ENCODE measurements at regions not wholly inside any gene's neighbourhood (a gene's known extent, or its start where the extent isn't known, plus 50 kb on each side); places are given as distances from the start of the nearest gene placed in this dataset.

DNA sequence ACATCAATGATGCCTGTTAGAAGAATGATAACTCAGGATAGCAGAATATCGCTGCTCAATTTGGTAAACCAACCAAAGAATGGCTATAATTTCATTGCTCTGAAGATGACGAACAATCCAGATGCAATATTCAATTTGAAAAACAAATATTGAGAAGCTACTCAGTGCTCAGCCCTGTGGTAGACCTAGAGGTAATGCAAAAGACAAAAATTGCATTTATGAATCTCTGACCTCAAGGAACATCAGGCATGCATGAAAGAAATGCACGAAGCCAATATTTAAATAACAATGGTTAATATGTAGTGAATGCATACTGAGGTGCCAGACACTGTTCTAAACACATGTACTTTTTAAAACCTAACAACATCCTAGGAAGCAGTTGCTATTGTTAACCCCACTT lies 298.6 kb upstream of the TMTC1 start:
- DNase-seq, result no peak

DNA sequence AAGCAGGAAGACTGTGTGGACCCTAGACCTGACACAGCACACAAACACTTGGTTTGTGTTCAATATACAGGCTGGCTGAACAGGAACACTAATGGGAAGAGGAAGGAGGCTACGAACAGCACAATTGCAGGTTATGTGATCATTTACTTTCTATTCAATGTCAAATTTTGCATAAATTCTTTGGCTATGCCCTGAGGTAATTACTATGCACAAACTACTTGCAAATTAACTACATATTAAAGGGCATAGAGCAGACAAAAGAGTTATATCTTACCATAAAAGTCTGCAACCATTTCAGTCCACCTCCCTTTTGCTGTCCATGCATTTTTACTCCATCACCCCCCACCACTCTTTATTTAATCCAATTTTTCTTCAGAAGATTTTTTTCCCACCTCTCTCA lies 291.2 kb upstream of the TMTC1 start:
- DNase-seq, result no peak

DNA sequence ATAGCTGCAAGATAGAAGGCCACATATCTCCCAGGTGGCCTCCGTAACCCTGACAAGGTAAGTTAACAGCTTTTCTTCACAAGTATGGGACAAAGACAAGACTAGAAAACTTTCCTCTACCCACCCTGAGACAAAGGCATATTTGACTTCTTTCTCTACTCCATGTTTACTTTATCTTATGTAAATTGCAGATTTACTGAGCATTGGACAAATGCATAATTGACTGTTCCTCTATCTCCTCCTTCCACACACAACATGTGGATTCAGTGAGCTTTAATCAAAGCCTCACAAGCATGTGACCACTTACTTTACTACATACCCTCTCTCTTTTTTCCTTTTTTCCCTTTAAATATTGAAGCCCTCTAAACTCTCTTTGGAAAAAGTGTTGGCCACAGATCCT lies 289.1 kb upstream of the TMTC1 start:
- DNase-seq, result no peak

DNA sequence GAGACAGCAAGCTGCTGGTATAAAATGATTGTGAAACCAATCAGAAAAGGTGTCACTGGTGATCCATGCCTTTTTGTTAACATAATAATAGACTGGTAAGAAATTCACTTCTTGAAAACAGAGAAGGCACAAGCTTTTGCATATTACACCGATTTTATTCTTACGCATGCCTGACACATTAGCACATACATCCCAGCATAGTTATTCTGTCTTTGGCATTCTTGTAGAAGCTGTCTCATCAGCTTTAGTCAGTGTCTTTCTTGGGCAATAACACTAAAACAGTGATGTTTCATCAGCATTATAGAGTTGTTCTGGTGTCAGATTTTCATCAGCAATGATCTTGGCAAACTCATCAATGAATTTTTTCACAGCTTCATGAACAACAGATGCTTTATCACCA lies 283.4 kb upstream of the TMTC1 start:
- DNase-seq, result no peak

DNA sequence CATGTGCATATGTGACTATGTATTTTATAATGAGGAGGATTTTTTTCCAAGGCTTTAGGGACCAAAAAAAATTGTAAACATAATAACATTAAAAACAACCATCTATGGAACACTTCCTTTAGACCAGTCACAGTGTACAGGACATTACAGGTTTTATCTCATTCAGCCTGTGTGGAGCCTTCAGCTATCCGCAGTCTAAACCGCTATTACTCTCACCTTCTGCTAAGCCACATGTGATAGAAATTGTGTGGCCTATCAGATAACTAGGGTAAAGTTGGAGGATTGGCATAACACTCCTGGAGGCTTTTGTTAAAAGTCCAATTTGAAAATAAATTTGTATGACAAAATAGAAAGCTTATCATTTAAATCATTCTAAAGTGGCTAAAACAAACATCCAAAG lies 281.2 kb upstream of the TMTC1 start:
- DNase-seq, result no peak

DNA sequence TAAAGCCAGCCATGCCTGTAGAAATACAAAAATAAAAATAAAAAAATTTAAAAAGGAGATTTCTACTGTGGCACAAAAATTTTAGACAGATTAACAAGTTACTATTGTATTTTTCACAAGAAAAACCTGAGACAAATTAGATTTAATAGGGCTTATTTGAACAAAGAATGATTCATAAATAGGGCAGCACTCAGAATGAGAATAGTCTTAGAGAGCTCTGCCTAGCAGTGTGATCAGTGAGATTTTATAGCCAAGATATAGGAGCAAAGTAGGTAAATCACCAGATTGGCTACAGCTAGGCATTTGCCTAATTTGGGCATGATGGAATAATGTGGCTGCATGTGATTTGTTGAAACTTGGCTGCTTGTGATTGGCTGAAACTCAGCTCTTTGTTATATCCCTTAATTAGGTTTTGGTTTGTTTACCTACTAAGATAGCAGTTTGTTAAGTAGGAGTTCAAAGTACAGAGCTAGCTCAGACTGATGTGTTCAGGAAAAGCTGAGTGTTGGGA lies 279.7 kb upstream of the TMTC1 start:
- no peak for DNase-seq

DNA sequence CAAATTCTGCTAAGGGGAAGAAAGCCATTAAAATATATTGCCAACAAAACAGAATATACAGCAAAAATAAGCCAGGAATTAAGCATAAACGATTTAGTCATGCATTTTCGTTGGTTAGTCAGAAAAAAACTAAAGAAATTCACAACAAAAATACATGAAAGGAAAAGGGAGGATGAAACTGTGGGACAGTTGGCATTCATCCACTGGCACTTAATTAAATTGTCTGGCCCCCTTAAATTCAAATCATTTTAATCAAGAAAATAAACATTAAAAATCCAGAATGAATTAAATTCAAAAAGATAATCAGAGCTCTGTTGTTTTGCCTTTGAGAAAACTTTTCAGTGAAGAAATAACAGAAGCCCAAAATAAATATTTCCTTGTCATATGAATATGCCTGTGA lies 264.6 kb upstream of the TMTC1 start:
- DNase-seq, result no peak

DNA sequence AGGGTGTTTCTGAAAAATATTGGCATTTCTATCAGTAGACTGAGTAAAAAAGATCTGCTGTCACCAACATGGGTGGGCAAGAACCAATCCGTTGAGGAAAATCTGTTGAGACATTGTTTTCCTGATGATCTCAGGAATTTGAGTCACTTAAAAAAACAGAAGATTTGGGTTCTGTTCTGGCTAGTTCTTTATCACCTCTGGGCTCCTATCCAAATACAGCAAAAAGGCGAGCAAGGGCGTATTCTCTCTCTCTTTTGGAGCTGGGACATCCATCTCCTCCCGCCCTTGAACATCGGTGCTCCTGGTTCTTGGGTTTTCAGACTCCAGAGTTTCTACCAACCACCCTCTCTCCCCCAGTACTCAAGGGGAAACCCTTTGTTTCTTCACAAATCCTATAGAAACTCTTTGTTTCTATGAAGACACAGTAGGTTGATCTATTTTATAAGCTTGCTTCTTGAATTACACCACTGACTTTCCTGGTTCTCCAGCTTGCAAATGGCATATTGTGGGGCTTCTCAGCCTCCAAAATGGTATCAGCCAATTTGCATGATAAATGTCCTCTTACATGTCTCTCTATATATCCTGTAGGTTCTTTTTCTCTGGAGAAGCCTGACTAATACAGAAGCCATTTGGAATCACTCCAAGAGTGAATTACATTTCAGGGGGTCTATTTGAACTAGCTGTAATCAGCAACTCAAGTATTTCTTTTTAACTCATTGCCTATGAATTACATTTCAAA lies 263.9 kb upstream of the TMTC1 start:
- DNase-seq, result no peak

DNA sequence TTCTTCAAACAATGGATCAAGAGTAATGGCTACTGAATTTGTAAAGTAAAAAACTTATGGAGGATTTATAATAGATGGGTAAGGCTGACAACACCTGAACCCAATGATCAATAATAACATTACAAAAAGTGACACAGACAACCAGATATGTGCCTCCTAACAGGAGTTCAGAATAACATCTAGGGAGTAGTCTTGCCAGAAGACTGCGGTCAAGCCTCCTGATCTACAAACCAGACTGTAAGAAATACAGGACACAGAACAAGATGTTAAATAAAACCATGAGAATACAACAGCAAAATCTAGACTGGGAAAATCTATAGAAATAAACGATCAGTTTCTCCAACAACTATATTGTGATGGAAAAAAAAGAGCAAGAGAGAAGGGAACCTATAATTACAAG lies 262.6 kb upstream of the TMTC1 start:
- no peak for DNase-seq

DNA sequence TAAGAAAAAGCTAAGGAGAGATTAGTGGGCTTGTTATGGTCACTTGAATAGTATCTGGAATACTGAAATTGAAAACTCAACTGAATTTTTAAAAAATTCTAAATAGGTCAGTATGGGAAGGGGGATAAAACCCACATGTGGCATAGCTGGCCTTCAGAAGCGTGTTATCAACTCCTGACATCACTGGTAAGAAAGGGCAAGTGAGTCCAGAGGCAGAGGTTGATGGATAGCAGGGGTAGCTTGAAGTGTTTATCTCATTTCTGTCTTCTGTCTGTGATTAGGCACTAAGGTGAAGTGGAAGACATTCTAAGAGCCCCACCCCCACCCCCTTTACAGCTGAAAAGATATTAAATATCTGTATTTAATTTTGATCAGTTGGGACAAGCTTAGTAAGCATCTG lies 261.4 kb upstream of the TMTC1 start:
- DNase-seq, result no peak

DNA sequence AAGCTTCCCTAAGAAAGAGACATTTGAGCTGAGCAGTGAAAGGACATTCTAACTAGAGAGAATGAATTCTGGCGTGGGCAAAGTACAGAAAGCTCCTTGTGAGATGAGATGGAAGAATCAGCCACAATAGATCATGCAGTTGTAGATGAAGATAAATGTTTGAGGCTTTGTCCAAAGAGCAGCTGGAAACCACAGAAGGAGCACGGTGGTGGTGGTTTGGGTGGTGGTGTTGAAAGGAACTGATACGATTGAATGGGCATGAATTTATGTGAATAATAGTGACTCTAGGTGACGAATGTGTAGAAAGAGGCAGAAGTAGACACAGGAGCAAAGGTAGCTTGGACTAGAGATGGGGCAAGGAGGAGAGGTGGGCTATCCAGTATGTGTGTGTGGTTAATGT lies 260.5 kb upstream of the TMTC1 start:
- DNase-seq, result no peak

DNA sequence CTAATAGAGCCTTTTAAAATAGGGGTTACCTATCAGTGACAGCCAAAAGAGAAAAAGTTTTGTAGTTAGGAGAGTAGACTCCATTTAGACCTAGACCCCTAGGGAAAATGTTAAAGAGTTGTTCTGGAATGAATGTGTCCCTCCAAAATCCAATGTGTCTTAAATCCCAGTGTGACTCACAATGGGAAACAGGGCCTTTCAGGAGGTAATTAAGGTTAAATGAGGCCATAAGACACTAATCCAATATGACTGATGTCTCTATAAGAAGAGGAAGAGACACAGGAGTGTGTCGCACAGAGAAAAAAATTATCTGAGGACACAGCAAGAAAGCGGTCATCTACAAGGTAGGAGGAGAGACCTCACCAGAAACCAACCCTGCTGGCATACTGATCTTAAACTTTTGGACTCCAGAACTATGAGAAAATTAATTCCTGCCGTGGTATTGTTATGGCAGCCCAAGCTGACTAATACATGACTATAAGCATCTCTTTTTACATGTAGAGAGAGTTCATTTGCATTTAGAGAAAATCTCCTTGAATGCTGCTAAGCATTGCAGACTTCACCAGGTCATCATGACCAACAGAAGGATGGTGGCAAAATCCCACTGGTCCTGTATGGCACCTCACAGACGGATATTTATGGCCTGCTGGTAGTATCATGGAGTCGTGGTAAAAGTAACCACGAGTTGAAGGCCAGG lies 259.6 kb upstream of the TMTC1 start:
- DNase-seq, result no peak

DNA sequence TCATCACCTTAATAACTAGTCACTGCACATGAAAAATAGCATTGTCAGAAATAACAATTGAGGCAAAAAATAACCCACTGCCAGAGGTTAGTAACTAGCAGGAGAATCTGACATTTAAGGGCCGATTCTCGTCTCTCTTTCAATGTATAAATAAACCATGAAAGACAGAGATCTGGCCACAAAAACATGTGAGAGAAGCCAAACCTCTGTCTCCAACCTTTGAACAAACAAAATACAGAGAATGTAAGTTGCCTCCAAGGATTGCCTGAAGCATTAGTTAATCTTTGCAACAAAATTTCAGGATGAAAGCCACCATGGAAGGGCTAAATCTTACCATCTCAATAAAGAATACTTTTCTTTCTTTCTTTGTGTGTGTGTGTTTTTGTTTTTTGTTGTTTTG lies 257.4 kb upstream of the TMTC1 start:
- no peak for DNase-seq

DNA sequence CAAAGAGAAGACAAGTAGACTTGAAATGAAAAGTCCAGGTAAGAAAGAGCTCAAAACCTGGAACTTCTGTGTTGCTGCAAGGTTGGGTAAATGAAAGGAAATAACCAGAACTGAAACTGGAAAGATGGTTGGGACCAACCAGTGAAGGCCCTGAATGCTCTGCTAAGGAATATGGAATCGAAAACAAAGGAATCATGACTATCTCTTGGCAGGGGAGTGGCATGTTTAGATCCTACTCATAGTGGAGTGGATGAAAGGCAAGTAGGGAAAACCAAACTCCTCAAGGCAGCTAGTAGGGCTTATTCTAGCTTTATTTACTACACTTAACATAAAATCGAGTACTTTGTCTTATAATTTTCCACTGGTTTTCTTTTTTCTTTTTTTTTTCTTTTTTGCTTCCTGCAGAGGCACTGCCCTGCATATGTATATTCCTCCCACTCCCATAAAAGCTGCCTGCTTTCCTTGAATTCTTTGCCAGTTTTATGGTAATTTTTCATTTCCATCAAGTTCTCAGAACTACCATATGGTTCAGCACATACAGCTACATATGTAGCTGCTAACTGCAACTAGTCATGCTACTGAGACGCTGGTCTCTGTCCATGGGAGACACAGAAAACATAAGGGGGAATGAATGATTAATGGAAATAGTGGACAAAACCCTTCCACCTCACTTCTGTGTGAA lies 247.1 kb upstream of the TMTC1 start:
- no peak for DNase-seq

DNA sequence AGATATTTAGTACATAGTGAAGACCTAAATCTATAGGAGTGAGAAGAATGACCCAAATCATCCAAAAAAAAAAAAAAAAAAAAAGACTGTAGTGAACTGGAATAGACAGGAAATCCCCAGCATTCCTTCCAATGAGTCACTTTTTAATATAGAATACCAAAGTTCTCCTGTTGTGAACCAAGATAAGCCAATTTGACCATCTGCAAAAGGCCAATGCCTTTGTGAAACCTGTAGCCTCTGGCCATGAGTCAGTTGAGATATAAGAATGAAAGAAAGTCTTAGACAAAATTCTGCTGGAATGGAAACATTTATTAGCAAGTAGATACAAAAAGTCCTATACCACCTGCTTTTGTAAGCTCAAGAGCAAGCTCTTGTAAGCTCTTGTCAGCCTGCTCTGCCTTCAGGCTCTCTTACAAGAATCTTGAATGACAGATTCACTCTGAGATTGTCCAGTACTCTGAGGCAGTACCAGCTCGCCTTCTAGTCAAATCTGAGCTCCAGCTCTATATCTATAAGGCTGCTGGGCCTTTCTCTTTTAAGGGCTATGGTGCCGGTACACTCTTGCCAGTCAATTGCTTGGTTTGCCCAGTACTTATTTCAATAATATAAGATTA lies 243.0 kb upstream of the TMTC1 start:
- no peak for DNase-seq

DNA sequence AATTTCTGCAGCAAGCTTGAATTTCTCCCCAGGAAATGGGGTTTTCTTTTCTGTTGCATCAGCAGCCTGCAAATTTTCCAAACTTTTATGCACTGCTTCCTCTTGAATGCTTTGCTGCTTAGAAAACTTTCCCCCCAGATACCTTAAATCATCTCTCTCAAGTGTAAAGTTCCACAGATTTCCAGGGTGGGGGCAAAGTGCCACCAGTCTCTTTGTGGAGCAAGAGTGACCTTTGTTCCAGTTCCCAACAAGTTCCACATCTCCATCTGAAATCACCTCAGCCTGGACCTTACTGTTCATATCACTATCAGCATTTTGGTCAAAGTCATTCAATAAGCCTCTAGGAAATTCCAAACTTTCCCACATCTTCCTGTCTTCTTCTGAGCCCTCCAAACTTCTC lies 241.6 kb upstream of the TMTC1 start:
- no peak for DNase-seq

DNA sequence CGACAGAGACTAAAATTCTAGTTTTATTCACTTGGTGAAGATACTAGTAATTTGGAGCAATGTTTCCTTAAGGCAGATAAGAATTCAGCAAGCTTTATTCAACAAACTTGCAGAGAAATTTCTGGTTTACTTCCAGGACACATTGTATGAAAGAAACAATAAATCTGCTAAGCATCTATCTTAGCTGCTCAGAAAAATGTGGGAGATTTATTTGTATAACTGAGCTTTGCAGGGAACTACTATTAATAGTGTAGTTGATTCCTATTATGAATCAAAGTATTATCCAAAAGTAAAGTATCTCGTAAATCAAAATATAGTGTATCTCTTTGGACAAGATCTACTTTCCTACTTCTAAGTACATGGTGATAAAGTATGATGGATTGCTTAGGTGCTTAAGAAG lies 239.4 kb upstream of the TMTC1 start:
- no peak for DNase-seq

DNA sequence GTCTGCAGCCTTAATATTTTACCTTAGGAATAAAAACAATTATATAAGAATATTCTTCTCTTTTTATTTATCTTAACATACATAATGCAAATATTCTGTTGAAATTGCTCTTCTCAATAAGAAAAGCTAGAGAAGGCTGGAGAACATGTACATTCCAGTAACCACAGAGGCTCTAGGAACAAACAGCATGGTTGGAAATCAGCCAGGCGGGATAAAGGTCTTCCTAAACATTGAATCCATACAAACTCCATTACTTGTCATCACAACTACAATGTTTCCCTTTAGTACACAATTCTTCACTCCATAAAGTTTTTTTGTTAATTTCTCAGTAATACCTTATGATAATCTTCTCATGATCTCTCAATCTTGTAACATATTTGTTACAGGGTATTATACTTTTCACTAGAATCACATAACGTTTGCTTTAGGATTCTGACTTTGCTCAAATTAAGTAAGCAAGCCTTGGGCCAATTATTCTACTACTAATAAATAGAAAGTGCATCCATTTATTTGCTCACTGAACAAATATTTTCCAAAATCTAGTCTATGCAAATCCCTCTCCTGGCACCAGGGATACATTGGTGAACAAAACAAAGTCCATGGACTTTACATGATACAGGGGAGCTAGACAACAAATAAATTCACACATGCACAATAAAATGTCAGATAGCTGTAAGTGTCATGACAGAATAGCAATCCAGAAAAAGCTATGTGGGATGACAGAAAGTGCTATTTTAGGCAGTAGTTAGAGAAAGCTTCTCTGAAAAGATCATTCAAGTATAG lies 237.5 kb upstream of the TMTC1 start:
- DNase-seq, result no peak

DNA sequence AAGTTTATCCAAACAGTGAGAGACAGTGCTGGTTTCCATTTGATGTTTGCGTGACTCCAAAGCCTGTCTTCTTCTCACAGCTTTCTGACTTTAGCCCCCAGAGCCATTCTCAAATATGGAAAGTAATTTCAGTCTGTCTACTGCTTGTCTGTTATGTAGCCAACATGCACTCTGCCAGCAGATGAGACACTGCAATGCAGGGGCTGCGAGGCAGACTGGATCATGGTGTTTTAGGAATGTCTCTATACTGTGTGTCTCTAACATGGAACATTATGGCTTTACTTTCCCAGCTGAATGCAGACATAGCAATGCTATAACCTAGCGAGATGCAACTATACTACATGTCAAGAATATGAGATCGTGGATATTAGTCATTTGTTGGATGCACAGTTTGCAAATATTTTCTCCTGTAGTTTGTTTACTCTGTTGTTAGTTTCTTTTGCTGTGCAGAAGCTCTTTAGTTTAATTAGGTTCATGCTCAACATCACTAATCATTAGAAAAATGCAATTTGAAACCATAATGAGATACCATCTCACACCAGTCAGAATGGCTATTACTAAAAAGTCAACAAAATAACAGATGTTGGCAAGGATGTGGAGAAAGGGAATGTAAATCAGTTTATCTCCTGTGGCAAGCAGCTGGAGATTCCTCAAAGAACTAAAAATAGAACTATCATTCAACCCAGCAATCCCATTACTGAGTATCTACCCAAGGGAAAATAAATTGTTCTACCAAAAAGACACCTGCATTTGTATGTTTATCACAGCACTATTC lies 235.8 kb upstream of the TMTC1 start:
- DNase-seq, result peak; percentile 35

DNA sequence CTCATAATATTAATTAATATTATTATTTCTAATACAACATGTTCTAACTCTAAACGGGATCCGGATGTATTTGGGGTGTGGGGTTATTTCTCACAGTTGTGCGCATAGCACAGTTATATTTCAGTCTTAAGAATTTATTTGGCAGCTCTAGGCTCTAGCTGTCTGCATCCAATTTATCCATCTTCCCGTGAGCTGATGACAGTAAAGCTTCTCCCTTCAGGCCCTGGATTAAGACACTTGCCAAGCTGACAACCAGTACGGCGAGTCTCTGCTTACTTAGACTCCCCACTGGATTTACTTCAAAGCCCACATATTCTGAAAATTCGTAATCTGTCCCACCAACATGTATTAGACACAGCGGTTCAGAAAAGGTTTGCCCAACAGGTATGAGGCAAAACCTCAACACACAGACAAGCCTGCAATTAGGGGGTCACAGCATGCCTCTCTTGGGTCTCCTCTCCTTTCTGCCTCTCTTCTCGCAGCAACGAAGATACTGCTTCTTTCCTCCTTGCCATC lies 232.9 kb upstream of the TMTC1 start:
- no peak for DNase-seq

DNA sequence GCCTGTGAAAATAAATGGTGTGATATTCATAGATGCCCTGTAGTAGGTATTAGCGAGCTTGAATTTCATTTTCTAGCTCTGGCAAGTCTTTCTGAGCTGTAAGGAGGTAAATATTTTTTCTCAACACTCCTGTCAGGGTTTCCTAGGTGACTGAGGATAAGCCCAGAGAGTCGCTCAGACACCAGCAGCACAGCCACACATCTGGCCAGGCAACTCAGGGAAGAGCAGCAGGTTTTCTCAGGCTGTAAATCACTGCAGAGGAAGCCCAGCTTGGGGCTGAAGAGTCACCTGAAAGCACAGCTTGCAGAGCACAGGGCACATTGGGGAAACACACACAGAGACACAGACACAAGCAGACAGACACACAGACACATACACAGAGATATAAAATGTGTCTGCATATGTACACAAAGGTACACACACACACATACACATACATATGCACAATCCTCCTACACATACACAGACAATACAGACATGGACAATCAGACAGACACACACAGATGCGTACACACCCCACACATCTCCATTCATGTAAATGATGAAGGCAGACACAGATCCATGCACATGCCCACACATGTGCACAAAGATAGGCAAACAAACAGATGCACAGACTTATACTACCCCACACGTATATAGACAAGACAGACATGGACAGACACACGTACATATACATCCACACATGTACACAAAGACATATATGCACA lies 232.0 kb upstream of the TMTC1 start:
- no peak for DNase-seq
